GM18499 (cell line): ENCODE measurements at regions not wholly inside any gene's neighbourhood (a gene's known extent, or its start where the extent isn't known, plus 50 kb on each side); places are given as distances from the start of the nearest gene placed in this dataset.
"Not testable (repeated sequence)": the region's sequence is repeated elsewhere in the genome, so short reads cannot be mapped to it uniquely, and the experiment has no call there.

ENCODE experiments used
- ATAC-seq: cut with Tn5 transposase; IDR thresholded peaks from one replicate; pipeline ENCODE4 v1.9.1; 2021; ENCODE audit warnings: moderate number of reproducible peaks; ENCODE audit not compliant: insufficient read depth, unreplicated experiment

DNA sequence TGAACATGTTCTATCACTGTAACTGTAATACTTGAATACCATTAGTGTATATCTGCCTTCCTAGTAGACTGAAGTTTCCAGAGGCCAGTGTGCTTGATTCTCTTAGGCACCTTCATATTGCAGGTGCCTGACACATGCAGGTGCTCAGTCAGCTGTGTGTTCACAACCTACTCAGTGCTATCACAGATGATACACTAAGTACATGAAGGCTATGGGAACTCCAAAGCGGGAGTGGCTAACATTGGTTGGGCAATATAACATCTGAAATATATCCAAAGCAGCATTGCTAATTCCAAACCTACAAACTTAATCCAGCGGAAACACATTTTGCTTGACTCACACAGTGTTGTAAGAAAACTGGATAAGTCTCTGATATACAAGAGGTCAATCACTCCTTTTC is 539.3 kb upstream of the ISX start:
- no peak for ATAC-seq

DNA sequence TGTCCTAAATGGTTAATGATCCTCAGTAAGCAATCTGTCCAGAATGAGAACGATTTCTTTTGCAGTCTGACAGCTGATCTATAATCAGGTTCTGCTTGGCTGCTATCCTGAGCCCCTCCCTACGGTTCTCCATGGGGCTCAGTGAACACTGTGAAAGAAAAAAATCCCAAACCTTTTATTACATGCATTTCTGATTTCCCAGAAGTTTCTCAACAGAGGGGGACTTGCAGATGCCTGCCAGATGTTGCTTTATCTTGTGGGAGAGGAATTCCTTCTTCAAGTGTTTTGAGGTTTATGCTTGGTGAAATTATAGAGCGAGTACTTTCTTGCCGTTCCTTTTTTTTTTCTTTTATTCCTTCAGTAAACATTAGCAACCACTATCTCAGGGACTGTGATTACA is 531.9 kb upstream of the ISX start:
- ATAC-seq = no peak

DNA sequence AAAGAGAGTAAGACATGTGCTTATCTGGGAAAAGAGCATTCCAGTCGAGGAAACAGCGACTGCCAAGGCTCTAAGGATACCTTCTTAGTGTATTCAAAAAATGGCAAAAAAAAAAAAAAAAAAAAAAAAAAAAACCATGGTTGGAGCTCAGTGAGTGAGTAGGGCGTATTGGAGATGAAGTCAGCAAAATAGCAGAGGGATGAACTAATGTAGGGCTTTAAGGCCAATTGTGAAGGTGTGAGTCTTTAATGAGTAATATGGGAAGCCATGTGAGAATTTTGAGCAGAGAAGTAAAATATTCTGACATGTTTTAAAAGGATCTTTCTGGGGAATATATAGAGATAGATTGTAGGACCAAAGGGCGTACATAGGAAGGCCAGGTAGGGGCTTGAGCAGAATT is 498.6 kb upstream of the ISX start:
- no peak for ATAC-seq

DNA sequence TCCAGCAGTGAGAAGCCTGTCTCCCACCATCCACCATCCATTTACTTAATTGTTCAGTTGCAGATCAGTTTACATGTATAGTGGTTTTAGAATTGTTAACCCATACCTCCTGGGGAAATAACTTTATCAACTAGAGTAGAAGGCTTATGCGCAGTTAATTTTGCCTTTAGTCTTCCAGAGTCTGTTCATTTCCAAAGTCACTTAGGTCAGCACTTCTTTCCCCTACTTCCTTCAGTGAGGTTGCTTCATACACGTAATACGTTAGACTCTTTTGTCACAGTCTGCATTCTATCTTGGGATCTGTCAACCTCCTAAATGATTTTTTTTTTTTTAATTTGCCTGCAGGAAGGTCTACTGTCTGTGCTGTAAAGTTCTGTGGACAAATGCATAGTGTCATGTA is 495.6 kb upstream of the ISX start:
- ATAC-seq = no peak

DNA sequence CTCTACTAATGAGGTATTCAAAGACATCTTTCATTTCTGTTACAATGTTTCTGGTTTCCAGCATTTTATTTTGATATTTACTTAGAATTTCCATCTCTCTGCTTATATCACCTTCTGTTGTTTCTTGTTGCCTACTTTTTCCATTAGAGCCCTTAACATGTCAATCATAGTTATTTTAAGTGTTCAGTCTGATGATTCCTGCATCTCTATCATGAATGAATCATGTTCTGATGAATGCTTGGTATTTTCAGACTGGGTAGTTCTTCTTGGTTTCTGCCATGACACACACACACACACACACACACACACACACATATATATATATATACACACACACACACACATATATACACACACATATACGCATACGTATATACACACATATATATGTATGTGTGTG is 486.4 kb upstream of the ISX start:
- no peak for ATAC-seq

DNA sequence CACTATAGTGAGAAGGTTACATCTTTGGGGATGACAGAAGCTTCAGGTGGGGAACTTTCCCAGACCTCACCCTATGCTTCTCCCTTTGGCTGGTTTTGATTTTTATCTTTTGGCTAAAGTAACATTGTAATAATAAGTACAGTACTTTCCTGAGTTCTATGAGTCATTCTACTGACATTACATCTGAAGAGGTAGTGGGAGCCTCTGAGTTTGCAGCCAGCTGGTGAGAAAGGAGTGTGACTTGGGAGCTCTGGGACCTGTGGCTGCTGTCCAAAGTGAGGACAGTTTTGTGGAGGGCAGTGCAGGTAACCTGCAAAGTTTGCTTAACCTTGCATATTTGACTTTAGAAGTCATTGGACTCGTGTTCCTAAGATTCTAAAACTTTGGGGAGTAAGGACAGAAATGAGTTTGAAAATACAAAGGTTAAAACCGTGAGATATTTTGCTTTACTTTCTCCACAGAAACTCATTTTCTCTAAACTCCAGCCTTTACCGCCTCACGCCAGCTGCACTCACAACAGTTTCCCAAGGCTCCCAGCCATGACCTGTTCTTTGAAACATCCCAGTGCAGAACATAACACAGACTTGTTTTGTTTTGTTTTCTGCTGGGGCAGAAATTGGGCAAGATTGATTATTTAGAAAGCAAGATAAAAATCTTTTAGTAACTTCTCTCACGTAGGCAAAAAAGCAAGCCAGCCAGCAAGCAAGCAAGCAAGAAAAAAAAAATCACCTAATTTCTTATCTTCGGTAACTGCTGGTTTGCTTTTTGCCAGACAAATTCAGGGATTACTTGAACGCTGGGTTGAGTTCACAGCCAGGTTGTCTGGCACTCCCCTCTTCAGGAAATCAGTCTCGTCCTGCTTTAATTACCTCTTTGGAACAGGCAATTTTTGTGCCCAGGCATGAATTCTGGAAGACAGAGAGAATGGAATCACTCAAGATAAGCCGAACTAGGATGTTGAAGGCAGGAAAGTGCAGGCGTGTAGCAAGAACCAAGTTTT is 478.3 kb upstream of the ISX start:
- no peak for ATAC-seq

DNA sequence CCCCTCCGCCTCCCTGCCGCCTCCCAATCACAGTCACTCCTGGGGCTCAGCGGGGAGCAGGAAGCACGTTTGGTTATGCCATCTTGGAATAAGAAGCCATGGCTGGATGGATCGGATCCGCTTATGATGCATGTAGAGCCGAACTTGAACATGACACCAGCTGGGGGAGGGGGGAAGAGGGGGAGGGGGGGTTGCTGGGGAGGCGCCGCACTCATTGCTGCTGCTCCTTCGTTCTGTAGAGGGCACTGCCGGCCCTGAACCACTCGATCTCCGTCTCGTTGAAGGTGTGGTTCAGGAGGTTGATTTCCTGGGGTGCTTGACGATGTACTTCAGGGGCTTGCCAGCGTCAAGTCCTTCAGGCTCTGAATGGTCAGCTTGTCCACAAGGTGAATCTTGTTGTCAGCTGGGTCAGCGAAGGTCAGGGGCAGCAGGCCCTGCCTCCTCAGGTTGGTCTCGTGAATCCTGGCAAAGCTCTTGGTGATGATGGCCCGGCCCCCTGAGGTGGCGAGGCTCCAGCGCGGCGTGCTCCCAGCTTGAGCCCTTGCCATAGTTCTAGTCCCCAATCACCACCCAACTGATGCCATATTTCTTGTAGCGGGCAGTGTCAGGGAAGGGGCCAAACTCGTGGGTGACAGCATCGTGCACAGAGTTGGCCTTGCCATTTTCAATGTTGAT is 476.9 kb upstream of the ISX start:
- ATAC-seq = no peak

DNA sequence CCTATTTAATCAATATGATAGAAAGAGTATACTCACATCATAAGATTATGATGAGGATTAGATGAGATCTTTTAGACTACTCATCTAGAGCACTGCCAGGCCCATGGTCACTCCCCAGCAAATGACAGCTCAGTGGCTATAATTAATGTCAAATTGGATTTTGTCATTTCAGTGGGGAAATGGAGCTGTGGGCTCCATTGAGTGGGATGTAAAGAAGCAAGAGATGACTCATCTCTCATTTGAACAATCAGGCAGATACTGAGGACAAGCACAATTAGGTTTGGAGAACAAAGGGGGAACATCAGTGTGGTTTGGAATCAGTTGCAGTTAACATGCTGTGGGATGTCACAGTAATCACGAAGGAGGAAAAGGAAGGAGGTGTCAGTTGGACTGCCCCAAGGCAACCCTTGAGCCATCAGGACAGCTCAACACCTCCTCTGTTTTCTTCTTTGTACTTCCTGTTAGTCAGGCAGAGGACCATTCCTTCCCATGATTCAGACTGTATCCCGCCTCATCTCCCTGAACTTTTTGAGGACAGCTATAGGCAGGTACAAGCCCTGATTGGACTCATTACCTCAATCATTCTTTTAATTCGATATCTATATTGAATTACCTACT is 473.7 kb upstream of the ISX start:
- no peak for ATAC-seq

DNA sequence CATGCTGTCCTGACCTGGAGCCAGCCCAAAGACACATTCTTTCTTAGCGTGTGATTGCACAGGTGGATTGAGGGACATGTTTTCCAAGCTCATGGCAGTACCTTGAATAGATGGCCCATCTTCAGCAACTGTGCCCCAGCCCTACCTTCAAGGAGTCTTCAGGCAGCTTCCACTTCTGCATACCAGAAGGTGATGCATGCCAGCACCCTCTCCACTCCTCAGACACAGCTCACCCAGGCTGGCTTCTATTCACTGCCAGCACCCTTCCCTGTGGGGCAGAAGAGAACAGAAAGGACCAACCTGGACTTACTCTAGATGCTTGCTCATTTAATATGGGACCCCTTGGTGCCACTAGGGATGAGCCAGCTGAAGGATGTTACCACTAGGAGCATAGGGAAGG is 466.4 kb upstream of the ISX start:
- no peak for ATAC-seq

DNA sequence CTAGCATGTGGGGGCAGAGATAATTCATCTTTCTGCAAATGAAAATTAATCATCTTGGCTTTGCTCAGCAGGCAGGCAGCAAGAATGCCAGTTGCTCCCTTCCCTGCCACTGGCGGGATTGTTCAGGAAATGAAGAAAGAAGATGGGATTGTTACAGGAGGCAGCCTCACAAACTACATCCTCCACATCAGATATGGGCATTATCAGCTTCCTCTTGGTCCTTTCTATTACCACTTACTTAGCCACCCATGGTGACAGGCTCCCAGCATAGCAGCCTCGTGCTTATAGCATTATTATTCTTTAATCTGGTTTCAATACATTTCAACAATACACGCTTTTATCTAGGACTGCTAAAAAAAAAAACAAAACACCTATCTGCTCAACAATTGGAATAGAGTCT is 461.6 kb upstream of the ISX start:
- no peak for ATAC-seq

DNA sequence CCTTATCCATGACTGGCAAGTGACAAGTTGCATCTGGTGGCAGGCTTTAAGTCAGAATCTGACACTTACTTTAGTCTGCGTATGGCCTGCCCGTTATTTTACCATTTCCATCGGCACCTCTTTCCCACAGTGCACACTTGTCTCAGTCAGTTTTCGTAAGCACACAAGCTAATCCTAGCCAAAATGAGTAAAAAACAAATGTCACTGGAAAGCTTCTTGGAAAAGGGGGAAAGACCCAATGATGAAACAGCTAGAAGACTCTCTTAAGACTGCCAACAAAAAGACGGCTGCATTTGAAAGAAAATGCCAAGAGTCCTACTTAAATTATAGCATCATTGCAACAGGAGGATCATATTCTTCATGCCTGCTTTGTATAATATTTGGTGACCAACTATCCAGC is 457.9 kb upstream of the ISX start:
- no peak for ATAC-seq

DNA sequence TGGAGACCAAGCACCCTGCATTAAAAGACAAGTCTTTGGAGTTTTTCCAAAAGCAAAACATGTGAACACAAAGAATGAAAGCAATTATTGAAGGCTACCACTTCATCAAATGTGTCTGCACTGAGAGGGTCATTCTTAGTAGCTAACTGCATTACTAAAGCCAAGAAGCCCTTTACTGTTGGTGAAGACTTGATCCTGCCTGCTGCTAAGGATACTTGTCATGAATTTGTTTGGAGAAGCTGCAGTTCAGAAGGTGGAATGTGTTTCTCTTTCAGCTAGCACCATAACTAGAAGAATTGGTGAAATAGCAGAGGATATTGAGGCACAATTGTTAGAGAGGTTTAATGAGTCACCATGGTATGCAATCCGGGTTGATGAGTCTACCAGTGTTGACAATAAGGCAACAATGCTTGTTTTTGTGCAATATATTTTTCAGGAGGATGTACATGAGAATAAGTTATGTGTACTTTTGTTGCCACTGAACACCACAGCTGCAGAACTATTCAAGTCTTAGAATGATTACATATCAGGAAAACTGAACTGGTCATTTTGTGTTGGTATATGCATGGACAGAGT is 457.3 kb upstream of the ISX start:
- ATAC-seq = no peak

DNA sequence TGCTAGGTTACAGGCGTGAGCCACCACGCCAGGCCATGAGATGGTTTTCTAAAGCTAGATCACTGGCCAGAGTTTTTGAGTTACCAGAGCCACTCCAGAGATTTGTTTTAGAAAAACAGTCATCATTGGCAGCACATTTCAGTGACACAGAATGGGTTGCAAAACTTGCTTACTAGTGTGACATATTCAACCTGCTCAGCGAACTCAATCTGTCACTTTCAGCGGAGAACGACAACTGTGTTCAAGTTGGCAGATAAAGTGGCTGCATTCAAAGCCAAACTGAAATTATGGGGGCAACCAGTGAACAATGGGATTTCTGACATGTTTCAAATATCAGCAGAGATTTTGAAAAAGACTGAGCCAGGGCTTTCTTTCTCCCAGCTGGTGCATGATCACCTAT is 456.3 kb upstream of the ISX start:
- ATAC-seq = no peak

DNA sequence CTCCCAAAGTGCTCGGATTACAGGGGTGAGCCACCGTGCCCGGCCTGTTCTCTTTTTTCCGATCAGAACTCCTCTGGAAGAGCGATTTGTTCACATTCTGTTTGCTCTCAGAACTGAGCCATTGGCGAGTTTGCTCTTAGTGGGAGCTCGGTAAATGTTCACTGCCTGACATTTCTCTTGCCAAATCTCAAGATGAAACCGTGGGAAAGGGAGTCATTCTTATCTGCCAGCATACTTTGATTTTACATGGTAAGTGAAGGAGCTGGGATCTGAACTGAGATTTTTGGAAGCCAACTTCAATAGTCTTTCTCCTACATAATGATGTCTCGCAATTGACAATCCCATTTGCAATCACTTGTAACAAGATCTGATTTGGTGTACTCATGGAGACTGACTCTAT is 445.8 kb upstream of the ISX start:
- ATAC-seq = no peak

DNA sequence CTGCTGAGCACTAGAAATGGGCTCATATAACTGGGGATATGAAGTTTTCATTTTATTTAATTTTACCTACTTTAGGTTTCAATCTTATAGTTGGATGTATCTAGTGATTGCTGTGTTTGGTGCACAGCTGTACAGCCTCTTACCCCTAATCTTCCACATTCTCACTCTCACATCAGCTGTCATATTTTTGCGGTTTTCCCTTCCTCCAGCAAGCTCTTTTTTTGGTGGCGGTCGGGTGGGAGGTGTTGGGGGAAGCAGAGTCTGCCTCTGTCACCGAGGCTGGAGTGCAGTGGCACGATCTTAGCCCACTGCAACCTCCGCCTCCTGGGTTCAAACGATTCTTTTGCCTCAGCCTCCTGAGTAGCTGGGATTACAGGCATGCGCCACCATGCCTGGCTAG is 445.1 kb upstream of the ISX start:
- ATAC-seq = no peak

DNA sequence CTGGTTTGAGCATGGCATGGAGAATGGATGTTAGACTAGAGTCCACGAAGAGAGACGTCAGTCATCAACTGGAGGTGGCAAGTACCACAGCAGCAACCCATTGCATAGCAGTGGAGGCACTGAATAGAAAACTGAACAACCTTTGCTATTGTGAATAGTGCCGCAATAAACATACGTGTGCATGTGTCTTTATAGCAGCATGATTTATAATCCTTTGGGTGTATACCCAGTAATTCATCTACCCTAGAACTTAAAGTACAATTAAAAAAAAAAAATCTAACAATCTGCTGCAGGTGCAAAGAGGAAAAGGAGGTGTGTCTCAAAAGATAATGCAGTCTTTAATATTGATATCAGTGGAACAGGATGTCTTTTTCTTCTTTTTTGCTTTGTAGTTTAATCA is 443.4 kb upstream of the ISX start:
- no peak for ATAC-seq

DNA sequence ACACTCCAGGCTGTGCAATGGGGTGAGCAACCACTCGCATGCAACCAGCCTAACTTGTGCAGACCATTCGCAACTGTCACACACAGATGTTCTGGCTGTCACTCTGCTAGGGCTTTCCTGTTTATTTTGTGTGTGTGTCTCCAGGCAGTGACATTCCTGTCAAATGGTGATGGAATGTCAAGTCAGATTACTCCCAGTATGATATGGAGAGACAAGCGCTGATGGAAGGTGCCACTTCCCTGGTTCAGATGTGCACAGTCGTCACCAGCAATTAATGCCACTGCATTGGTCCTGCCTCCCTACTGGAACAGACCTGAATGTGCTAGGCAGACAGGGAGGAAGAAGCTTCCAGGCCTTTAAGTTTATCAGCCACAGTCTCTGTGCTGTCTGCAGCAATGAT is 442.4 kb upstream of the ISX start:
- no peak for ATAC-seq

DNA sequence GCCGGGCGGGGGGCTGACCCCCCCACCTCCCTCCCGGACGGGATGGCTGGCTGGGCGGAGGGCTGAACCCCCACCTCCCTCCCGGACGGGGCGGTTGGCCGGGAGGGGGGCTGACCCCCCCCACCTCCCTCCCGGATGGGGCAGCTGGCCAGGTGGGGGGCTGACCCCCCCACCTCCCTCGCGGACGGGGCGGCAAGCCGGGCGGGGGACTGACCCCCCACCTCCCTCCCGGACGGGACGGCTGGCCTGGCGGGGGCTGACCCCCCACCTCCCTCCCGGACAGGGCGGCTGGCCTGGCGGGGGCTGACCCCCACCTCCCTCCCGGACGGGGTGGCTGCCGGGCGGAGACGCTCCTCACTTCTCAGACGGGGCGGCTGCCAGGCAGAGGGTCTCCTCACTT is 440.1 kb upstream of the ISX start:
- ATAC-seq = not testable (repeated sequence)

DNA sequence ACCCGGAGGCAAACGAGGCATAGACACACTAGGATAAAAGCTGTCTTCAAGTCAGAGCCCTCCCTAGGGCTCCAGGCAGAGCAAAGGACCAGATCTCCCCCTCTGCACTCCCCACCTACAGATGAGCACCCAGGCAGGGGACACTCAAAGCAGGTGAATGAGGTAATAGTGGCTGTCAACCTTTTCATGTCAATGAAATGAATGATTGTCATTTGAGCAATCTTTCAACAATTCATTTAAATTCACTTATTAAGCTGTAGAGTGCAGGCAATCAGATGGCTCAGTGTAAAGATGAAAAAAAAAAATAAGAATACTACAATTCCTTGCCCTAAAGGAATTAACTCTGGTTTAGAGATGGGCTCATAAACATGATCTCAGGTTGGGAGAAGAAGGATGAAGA is 427.8 kb upstream of the ISX start:
- ATAC-seq = no peak

DNA sequence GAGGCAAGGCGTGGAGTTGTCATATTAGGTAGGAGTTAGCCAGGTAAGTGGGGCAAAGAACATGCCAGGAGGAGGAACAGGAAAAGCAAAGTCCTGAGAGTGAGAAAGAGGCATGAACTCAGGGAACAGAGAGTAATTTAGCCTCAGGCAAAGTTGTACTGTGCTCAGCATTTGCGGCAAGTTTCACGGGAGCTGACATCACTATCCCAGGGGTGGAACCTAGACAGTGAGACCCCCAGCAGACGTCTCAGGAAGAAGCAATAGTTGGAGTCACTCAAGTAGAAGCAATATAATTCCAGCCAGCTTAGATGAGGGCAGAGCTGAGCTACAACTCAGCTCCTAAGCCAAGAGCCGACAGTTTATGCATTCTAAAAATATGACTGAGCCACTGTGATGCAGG is 426.0 kb upstream of the ISX start:
- no peak for ATAC-seq

DNA sequence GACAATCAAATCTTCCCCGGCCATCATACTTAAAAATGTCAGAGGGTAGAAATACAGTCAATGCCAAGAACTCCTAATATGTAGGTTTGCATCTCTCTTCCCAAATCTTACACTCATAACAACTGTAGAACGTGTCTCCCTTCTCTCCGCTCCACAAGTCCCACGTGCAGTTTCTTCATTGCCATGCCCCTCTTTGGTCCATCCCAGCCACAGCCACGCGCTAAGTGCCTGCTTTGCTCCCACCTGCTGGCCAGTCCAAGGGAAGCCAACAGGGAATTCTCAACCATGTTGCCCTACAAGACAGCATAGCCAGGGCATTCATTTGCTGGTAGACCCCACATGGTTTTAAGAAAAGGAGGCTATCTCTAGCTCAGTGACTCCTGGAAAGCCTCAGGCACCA is 420.6 kb upstream of the ISX start:
- ATAC-seq = no peak
